ENCODE measurements at regions not wholly inside any gene's neighbourhood (a gene's known extent, or its start where the extent isn't known, plus 50 kb on each side); places are given as distances from the start of the nearest gene placed in this dataset.

GRCh38 chr5:37900692-37901091 is 60.9 kb upstream of the GDNF start:
- DNase-seq, result no peak

- DNase-seq, result no peak
These were observed 59.2 kb upstream of the GDNF start for GRCh38 chr5:37899037-37899436.

GRCh38 chr5:37896159-37896558 is 56.3 kb upstream of the GDNF start:
- DNase-seq, result no peak

GRCh38 chr5:37893434-37894134 is 53.7 kb upstream of the GDNF start:
- no peak for DNase-seq

GRCh38 chr5:37892586-37892985 is 52.7 kb upstream of the GDNF start:
- no peak for DNase-seq

- DNase-seq, result no peak
These were observed 52.0 kb upstream of the GDNF start for GRCh38 chr5:37891832-37892231.

- no peak for DNase-seq
These were observed 49.9 kb upstream of the GDNF start for GRCh38 chr5:37889612-37890317.
